ENCODE measurements at regions not wholly inside any gene's neighbourhood (a gene's known extent, or its start where the extent isn't known, plus 50 kb on each side); places are given as distances from the start of the nearest gene placed in this dataset.
"Not testable (repeated sequence)": the region's sequence is repeated elsewhere in the genome, so short reads cannot be mapped to it uniquely, and the experiment has no call there.

DNA sequence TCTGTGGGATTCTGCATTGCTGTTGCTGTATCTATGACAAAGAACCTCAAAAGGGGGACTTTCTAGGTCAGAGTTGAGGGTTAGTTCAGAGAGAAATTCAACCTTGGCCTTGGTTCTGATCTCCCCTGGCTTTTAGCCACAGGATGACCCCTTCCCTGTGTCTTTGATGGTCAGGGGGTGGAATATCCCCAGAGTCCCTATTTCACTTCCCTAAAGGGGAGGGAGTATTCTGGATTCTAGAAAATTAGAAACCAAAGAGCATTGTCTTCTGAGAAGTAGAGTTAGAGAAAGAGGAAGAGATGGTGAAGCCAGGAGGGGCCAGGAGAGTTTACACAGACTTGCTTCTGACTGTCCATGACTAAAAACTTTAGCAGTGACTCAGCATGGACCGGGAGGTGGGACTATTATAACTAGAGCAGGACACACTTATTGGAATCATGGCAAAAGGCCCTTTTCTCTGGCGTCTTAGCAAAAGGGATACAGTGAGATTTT lies 56.2 kb upstream of the LPAR1 start:
- TF ChIP-seq, protein P1, sequence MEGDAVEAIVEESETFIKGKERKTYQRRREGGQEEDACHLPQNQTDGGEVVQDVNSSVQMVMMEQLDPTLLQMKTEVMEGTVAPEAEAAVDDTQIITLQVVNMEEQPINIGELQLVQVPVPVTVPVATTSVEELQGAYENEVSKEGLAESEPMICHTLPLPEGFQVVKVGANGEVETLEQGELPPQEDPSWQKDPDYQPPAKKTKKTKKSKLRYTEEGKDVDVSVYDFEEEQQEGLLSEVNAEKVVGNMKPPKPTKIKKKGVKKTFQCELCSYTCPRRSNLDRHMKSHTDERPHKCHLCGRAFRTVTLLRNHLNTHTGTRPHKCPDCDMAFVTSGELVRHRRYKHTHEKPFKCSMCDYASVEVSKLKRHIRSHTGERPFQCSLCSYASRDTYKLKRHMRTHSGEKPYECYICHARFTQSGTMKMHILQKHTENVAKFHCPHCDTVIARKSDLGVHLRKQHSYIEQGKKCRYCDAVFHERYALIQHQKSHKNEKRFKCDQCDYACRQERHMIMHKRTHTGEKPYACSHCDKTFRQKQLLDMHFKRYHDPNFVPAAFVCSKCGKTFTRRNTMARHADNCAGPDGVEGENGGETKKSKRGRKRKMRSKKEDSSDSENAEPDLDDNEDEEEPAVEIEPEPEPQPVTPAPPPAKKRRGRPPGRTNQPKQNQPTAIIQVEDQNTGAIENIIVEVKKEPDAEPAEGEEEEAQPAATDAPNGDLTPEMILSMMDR (IDR thresholded peaks at IDR 0.05; ENCODE audit: insufficient read depth, low read length, severe bottlenecking) = no peak
- Histone ChIP-seq H3K27me3 (ENCODE audit: control insufficient read depth, insufficient read depth, low read length) (no peaks in the 10 kb centered on the region), H3K36me3 (ENCODE audit: control insufficient read depth, insufficient read depth, low read length) (no peaks in the 10 kb centered on the region), H3K4me3 (ENCODE audit: low read depth, low read length) (no peak overlapping the region)
- FAIRE-seq (no peak), DNase-seq (ENCODE audit: low read depth) (peak; percentile 70)

DNA sequence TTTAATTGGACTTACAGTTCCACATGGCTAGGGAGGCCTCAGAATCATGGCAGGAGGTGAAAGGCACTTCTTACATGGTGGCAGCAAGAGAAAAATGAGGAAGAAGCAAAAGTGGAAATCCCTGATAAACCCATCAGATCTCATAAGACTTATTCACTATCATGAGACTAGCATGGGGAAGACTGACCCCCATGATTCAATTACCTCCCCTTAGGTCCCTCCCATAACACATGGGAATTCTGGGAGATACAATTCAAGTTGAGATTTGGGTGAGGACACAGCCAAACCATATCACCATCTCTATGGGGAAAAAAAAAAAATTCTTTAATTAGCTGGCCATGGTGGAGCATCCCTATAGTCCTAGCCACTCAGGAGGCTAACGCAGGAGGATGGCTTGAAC lies 53.9 kb upstream of the LPAR1 start:
- H3K27me3 ChIP-seq (ENCODE audit: control insufficient read depth, insufficient read depth, low read length); H3K4me3 ChIP-seq (ENCODE audit: low read depth, low read length); FAIRE-seq; H3K36me3 ChIP-seq (ENCODE audit: control insufficient read depth, insufficient read depth, low read length); DNase-seq (ENCODE audit: low read depth): not testable (repeated sequence)
